Transverse colon (tissue), 4 donors: ENCODE measurements at regions not wholly inside any gene's neighbourhood (a gene's known extent, or its start where the extent isn't known, plus 50 kb on each side); places are given as distances from the start of the nearest gene placed in this dataset.

Source experiments
- DNase-seq: peaks from one replicate; pipeline ENCODE4 v3.0.0-alpha.2; 2019
- H3K27ac ChIP-seq, 4 donors: fragments of 200-600 bp; sonication (generic); 2 replicates each; pipeline ENCODE4 v1.5.1; 2016 to 2018; ENCODE audit warnings: inconsistent platforms in 4 of 4
- H3K27me3 ChIP-seq: fragments of 200-600 bp; sonication (generic); 2 replicates; pipeline ENCODE4 v1.5.1; 2017; ENCODE audit warnings: inconsistent platforms
- H3K36me3 ChIP-seq, 4 donors: fragments of 200-600 bp; sonication (generic); 2 replicates each; pipeline ENCODE4 v1.5.1; 2017 to 2019; ENCODE audit warnings: inconsistent platforms in 4 of 4
- H3K4me1 ChIP-seq, 4 donors: fragments of 200-600 bp; sonication (generic); 2 replicates each; pipeline ENCODE4 v1.5.1; 2017 to 2020; ENCODE audit warnings: inconsistent platforms in 4 of 4
- H3K4me3 ChIP-seq, 4 donors: fragments of 200-600 bp; sonication (generic); 1 replicate in 1 of 4; 2 replicates in 3 of 4; pipeline versions ENCODE4 v1.5.1 to v1.6.1; 2017 to 2019; ENCODE audit warnings: inconsistent platforms in 4 of 4
- H3K9me3 ChIP-seq, 2 donors: fragments of 200-600 bp; sonication (generic); 2 replicates each; pipeline ENCODE4 v1.5.1; 2017 to 2019; ENCODE audit warnings: inconsistent platforms in 2 of 2
- CTCF ChIP-seq, 5 experiments: fragments of 200-600 bp in 3 of 5; fragments of 450-650 bp in 2 of 5; sonication (generic) in 3 of 5; IDR thresholded peaks; 1 replicate in 2 of 5; 2 replicates in 3 of 5; pipeline ENCODE4 v1.5.1; 2016 to 2017; ENCODE audit warnings: antibody characterized with exemption in 5 of 5, inconsistent platforms in 3 of 5, mild to moderate bottlenecking in 2 of 5, moderate library complexity in 1 of 5
- EP300 ChIP-seq: sonication (generic); formaldehyde crosslinking; IDR thresholded peaks from one replicate; pipeline ENCODE4 v1.6.1; 2017; ENCODE audit warnings: antibody characterized with exemption, low read depth
- POLR2A ChIP-seq: fragments of 450-650 bp; IDR thresholded peaks from one replicate; pipeline ENCODE4 v1.6.1; 2016; ENCODE audit warnings: antibody characterized with exemption, mild to moderate bottlenecking, moderate library complexity
- POLR2AphosphoS5 ChIP-seq, 3 donors: sonication (generic); formaldehyde crosslinking; IDR thresholded peaks; one replicate each; pipeline ENCODE4 v1.6.1; 2016; ENCODE audit warnings: antibody characterized with exemption in 3 of 3
- WGBS, 2 donors: methylation state at CpG; one replicate each; pipeline ENCODE4 v1.1.5; 2018; ENCODE audit warnings: low coverage in 1 of 2; 5-methylcytosine and 5-hydroxymethylcytosine counted together
- in situ Hi-C, 4 donors: fragments of 200-750 bp; cut with MboI; loops; one replicate each; pipeline versions ENCODE4 v1.15.0 to v1.15.1; 2017; ENCODE audit warnings: low sequenced_read_pairs in 3 of 4, low pct_ligation_motif_present in 1 of 4, low pct_unique_long_range_greater_than_20kb in 1 of 4
- intact Hi-C: fragments of 100-400 bp; cut with DNase I; formaldehyde crosslinking; loops from one replicate; pipeline ENCODE4 v1.15.1; 2023; ENCODE audit warnings: low total_unique reads

- in situ Hi-C loops (no loop called here), intact Hi-C loops (no loop called here)
- H3K4me1 ChIP-seq = no peaks in the 10 kb centered on the region
- no peaks in the 10 kb centered on the region for H3K27me3 ChIP-seq
- no peaks in the 10 kb centered on the region for H3K36me3 ChIP-seq
- no peak for DNase-seq
- no peaks in the 10 kb centered on the region for H3K9me3 ChIP-seq
- no peak overlapping the region for H3K4me3 ChIP-seq
- TF ChIP-seq CTCF (IDR thresholded peaks at IDR 0.05) = no peak
- TF ChIP-seq POLR2A = no peak
- TF ChIP-seq POLR2AphosphoS5 (IDR thresholded peaks at IDR 0.05) = no peak
- no peak for TF ChIP-seq EP300
- H3K27ac ChIP-seq = no peak overlapping the region
Observed at GRCh38 chr14:53354336-53354735, 201.2 kb upstream of the DDHD1 start.

GRCh38 chr14:53350866-53351265 lies 197.7 kb upstream of the DDHD1 start:
- Histone ChIP-seq H3K4me1 (no peaks in the 10 kb centered on the region), H3K4me3 (no peak overlapping the region), H3K27ac (no peak overlapping the region), H3K27me3 (no peaks in the 10 kb centered on the region), H3K36me3 (no peaks in the 10 kb centered on the region), H3K9me3 (no peaks in the 10 kb centered on the region)
- intact Hi-C loops = no loop called here
- DNase-seq = no peak
- in situ Hi-C loops = no loop called here
- TF ChIP-seq EP300 (no peak), CTCF (IDR thresholded peaks at IDR 0.05) (no peak), POLR2AphosphoS5 (IDR thresholded peaks at IDR 0.05) (no peak), POLR2A (no peak)

- Histone ChIP-seq H3K4me3 (no peak overlapping the region), H3K36me3 (no peaks in the 10 kb centered on the region), H3K9me3 (no peaks in the 10 kb centered on the region), H3K4me1 (no peaks in the 10 kb centered on the region), H3K27ac (no peak overlapping the region), H3K27me3 (no peaks in the 10 kb centered on the region)
- 93 to 94% methylated on average over 2 of the region's 2 CpGs for WGBS, 2 donors
- TF ChIP-seq CTCF (IDR thresholded peaks at IDR 0.05) = no peak
- TF ChIP-seq EP300 = no peak
- no peak for TF ChIP-seq POLR2A
- TF ChIP-seq POLR2AphosphoS5 (IDR thresholded peaks at IDR 0.05) = no peak
- intact Hi-C loops = no loop called here
- DNase-seq = no peak
- in situ Hi-C loops = no loop called here
Observed at GRCh38 chr14:53350429-53350828, 197.3 kb upstream of the DDHD1 start.

- in situ Hi-C loops = no loop called here
- Histone ChIP-seq H3K4me1 (no peaks in the 10 kb centered on the region), H3K27ac (no peak overlapping the region), H3K9me3 (no peaks in the 10 kb centered on the region), H3K4me3 (no peak overlapping the region), H3K27me3 (no peaks in the 10 kb centered on the region), H3K36me3 (no peaks in the 10 kb centered on the region)
- WGBS, 2 donors = 71 to 88% methylated on average over 1 to 3 of the region's 3 CpGs
- TF ChIP-seq POLR2A = no peak
- no peak for TF ChIP-seq EP300
- no peak for TF ChIP-seq CTCF (IDR thresholded peaks at IDR 0.05)
- TF ChIP-seq POLR2AphosphoS5 (IDR thresholded peaks at IDR 0.05) = no peak
- intact Hi-C loops = no loop called here
- DNase-seq = no peak
Observed at GRCh38 chr14:53346988-53347387, 193.9 kb upstream of the DDHD1 start.
